HG02623 (cell line): ENCODE measurements at regions not wholly inside any gene's neighbourhood (a gene's known extent, or its start where the extent isn't known, plus 50 kb on each side); places are given as distances from the start of the nearest gene placed in this dataset.
"Not testable (repeated sequence)": the region's sequence is repeated elsewhere in the genome, so short reads cannot be mapped to it uniquely, and the experiment has no call there.

Experiments
- ATAC-seq: cut with Tn5 transposase; IDR thresholded peaks from one replicate; pipeline ENCODE4 v1.9.1; 2021; ENCODE audit warnings: moderate library complexity; ENCODE audit not compliant: unreplicated experiment

DNA sequence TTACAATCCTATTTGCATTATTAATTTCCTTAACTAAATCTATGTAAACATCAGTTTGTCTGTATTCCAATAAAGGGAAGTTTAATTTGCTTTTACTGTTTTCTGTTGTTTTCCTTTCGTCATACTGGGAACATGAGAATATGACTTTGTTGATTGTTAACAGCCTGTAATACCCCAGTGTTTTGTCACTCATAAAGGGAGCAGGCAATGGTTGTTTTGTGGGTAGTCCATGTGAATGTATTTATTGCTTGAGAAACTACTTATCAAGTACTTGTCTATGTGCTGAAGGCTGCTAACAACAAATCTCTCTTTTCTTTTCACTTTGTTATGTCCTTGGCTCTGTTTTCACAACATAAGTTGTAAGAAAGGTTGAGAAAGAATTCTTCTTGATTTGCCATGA lies 1070.2 kb upstream of the ACO1 start:
- no peak for ATAC-seq

DNA sequence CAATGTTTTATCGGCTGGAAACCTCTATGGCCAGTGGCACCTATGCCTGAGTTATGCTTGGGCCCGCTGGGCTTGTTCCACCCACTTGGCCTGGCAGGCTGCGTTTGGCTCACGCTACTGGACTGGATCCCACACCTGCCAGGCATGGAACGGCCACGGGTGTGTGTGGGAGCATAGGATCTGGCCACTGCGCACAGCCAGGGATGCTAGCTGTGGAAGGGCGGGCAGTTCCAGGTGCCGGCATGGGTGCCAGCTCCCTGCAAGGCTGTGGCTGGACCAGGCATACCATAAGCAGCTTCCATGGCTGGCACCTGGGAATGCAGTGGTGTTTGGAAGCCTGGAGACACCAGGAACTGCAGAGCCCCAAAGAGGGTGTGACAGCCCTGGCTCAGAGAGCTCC lies 1063.9 kb upstream of the ACO1 start:
- ATAC-seq, result no peak

DNA sequence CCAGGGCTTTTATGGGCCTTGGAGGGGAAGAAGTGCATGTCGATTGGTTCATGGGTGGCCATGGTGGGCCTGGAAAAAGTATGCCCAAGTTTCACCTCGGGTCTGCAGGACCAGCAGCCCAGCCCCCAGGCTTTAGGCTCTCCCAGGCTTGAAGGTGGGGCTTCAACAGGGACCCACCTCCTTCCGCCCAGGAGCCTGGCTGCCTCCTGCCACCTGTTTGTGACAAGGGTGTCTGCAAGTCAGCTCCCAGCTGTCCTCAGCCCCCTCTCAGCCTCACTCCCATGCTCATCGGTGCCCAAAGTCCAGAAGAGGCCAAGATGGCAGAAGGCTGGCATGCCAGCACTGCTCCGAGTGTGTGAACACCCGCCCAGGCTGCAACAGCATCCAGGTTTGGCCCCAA lies 1063.2 kb upstream of the ACO1 start:
- no peak for ATAC-seq

DNA sequence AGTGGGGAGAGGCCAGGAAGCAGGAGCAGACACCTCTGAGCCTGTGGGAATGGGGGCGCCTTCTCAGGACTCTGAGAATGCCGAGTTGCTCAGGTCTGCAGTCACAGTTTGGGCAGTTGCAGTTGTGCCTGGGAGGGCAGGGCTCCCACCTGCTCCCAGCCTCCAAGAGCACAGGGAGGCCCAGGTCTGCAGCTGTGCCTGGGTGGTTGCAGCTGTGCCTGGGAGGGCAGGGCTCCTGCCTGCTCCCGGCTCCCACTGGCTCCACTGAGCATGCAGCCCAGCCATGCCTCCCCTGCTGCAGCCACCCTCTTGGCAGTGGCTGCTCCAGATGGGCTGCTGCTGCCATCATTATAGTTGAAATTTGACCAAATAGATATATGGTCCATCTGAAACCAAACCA lies 1062.8 kb upstream of the ACO1 start:
- ATAC-seq, result no peak

DNA sequence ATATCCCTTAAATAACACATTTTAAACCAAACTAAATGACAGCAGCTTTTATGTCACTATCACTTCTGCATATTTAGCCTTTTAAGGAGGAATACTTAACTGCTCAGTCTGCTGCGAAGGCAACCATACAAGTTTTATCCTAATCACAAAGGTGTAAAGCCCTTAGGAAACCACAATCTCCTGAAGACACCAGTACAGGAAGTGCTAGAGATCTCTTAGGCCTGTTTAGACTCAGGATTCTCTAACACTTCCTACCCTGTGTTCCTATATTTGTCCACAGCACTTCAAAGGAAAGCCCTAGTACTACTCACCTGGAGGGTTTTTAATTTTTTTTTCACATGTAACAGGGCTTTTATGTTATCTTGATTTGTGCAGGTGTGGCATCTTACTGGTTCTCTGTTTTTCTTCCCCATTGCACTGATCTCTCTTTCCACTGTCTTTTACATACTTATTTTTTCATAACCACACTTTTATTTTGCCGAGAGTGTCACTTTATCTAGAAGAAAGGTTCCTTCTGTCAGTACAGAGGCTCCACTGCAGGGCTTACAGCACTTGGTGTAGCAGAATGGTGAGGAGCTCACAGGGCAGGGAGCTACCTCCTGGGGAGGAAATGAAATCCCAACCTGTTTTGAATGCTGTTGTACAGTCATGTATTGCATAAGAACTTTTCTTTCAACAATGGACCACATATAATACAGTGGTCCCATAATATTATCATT lies 1060.6 kb upstream of the ACO1 start:
- no peak for ATAC-seq

DNA sequence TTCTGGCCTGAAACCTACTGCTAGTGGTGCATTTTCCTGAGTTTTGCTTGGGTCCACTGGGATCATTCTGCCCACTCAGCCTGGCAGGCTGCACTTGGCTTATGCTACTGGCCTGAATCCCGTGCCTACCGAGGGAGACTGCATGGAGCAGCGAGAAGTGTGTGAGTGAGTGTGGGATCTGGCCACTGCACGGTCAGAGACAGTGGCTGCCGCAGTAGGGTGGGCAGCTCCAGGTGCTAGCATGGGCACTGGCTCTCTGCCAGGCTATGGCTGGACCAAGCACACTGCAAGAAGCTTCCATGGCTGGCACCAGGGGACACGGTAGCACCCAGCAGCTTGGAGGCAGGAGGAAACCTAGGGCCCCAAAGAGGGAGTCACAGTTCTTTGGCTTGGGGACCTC lies 1058.7 kb upstream of the ACO1 start:
- no peak for ATAC-seq

DNA sequence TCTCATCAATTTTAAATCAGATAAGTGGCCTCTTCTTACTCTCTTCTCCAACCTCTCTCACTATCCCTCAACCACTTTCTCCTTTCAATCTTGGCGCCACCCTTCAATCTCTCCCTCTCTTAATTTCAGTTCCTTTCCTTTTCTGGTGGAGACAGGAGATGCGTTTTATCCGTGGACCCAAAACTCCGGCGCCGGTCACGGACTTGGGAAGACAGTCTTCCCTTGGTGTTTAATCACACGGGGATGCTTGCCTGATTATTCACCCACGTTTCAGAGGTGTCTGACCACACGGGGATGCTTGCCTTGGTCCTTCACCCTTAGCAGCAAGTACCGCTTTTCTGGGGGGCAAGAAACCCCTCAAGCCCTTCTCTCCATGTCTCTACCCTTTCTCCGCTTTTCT lies 1057.6 kb upstream of the ACO1 start:
- not testable (repeated sequence) for ATAC-seq

DNA sequence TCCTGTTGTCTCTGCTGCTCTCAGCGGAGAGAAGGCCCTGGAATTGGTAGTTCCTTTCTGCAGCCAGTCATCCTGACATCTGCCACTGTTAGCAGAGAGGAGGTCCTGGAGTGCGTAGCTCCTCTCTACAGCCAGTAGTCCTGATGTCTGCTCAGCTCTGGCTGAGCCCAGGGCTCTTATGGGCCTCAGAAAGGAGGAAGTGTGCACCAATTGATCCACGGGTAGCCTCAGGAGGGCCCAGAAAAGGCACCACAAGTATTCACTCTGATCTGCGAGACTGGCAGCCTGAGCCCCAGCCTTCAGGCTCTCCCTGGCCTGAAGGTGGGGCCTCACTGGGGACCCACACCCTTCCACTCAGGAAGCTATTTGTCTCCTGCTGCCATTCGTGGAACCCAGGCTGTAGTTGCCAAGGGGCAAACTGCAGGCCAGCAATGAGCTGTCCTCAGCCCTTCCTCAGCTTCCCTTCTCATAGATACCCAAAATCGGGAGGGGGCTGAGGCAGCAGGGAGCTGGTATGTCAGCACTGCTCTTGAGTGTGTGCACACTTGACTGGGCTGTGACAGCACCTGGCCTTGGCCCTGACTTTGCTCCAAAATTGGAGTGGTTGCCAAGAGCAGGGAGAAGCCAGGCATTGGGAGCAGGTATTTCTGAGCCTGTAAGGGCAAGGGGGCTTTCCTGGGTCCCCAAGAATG lies 1049.5 kb upstream of the ACO1 start:
- ATAC-seq, result no peak

DNA sequence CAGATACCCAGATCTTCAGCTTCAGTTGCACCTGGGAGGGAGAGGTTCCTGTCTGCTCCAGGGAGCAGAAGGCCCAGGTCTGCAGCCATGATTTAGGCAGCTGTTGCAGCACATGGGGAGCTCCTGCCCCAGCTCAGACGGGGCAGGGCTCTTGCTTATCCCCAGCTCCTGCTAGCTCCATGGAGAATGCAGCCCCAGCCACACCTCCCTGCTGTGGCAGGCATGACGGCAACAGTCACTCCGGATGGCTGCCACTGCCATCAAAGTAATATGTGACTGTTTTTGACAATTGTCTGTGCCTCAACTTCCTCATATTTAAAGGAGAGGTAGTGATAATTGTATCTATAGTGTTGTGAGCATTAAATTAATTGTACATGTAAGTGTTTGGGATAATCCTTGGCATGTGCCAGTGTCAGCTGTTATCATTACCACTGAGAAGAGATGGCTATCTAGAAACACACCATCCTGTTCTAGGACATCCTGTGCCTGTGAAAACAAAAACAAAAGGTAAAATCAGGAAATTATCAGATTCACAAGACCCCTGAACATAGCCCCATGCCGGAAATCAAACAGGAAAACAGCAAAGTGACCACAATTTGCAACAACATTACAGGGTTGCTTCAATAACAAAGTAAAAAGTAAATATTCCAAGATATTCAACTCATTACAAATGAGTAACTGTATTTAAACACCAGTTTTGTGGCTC lies 1048.8 kb upstream of the ACO1 start:
- no peak for ATAC-seq

DNA sequence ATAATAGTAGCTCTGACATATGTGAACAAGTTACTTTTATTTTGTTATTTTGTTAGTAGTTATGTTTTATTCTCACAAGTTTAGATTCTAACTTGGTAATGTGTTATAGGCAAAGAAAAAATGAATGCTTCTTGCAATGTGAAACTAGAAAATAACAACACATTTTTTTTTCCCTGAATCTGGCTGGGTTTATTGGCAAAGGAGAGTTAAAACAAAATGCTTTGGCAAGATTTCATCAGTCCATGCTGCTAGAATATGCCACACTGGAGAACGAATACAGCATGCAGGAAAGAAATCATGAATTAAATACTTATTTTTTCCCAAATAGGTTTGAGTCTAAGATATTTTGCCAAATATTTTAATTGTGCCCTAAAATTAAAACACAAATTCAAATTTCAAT lies 1048.1 kb upstream of the ACO1 start:
- no peak for ATAC-seq

DNA sequence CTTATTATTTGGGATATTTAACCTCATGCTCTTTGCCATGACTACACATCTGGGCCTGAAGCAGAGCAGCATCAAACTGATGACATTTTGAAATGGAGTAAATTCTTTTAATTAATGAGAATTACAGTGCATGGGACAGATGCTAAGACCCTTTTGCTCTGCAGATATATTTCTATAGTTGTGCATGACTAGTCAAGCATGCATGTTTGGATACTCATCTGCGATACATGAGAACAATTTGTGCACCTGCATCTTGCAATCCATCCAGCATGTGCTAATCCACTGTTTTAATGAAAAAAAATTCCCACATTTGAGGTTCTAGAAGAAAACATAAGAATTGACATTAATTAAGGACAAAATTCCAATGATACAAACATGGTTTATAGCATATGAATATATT lies 1047.6 kb upstream of the ACO1 start:
- no peak for ATAC-seq

DNA sequence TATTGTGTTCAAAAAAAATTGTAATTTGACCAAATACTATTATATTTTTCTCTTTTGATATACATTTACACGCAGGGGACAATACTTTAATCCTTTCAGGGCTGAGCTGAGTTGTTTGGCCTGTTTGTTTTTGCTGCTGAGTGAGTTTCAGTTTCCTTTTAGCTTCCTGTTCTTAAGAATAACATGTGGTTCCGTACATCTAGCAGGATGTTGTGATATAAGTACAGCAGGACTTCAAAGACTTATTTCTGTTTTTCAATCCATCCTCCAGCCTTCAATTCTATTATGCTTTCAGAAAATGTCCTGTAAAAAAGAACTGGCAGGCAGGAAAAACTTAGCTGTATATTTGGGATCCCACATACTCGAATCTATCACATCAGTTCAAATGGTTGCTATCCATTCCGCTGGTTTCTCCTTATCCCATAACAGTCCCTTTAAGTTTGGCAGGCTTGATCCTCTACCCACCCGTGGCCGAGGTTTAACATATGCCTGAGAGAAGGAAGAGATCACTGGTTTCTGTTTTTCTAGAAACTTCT lies 1037.3 kb upstream of the ACO1 start:
- ATAC-seq, result peak; percentile 100

DNA sequence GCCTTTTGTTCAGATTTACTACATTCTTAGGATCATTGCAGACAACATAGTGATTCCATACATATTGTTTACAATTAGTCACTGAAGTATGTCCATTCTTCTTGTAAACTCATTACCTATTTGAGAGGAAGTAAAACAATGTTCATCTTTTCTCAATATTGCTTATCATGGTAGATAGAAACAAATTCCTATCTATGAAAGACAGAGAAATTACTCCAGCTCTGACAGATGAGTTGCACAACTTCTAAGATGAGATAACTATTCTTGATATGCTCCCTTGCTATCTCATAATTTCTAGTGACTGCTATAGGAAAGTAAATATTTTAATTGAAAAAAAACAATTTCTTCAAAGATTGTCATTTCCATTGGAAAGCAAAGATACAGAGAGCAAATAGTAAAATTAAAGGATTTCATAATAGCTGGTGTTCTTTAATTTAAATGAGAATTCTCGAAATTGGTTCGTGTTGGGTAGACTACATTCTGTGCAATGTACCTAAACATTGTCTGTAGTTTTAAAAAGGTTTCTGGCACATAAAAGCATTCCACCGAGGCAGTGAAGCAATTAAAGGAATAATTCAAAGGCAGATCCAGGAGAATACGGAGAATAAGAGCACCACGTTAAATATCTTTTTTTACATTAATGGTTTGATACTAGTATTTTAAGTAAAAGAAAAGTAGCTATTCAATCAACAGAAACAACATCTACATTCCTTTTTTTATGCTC lies 1029.1 kb upstream of the ACO1 start:
- no peak for ATAC-seq

DNA sequence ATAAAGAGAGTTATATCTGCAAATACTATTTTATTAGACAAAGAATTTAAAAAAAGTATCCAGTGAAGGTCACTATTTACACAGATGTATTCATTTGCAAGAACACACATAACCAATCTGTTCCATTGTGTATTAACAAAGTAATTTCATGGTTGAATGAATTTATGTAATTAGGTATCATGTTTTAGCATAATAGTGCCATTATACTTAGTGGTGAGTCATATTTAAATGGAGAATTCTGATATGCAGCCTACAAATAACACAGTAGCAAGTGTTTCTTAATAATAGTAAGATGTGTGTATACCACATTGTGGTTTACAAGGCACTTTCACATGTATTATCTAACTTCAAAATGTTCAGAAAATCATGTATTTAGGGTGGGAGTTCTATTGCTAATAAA lies 1028.5 kb upstream of the ACO1 start:
- no peak for ATAC-seq

DNA sequence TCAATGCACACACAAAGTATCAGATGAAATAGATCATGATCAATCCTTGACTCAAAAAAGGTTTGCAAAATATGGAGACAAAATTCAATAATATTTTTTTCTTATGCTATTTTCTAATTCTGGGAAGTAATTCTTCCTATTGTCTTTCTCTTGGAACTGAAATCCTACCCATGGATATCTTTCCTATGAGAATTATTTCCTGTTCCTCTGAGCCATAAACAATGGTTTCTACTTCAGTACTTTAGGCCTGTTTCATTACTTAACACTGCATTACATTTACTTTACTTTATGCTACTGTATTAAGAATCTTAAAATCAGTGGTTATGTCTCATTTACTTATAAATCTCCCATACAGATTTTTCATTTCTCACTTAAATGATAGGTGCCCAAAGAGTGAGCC lies 1025.4 kb upstream of the ACO1 start:
- no peak for ATAC-seq

DNA sequence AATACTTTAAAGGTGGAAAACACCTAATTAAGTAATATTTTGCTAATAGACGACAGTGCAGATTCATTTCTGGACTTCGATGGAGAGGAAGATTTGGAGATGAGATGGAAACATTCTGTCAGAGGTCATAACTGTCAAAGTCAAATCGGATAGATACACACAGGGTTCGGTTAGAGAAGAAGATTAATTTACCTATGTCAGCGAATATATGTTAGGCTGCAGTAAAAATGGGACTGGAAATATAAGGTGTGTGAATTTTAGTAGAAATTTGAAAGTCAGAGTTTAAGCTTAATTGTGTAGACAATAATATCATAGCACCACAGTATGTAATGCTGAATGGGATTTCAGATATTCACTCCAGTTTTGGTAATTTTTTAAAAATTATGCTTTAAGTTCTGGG lies 1020.3 kb upstream of the ACO1 start:
- no peak for ATAC-seq

DNA sequence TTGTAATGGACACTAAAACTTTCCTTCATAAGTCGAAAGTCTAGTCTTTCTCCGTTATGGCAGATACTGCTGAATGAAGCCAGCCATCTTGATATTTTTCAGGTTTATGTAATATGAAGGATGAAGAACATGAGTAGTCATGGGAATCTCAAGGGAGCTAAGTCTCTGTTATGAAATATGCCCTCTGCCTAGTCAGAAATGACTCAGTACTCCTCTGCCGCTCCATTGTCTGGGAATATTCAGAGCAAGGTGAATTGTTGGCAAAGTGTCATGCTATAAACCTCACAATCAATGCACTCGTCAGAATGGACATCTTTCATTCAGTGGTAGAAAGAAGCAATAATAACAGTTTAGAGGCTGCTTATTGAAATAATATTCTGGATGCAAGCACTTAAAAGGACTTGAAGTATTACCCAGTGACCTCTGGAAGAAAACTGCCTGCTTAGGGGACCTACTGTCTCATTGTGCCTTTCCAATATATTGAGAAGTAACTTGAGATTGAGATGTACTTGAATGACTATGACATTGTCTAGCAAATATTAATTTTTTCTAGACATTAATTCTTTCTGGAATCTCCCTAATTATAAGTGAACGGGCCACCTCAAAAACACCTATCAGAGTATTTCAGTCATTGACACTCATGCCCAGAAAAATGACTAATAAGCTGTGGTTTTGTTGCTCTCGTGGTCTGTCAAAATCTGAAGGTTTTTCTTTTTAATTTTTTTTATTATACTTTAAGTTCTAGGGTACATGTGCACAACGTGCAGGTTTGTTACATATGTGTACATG lies 1011.5 kb upstream of the ACO1 start:
- no peak for ATAC-seq

DNA sequence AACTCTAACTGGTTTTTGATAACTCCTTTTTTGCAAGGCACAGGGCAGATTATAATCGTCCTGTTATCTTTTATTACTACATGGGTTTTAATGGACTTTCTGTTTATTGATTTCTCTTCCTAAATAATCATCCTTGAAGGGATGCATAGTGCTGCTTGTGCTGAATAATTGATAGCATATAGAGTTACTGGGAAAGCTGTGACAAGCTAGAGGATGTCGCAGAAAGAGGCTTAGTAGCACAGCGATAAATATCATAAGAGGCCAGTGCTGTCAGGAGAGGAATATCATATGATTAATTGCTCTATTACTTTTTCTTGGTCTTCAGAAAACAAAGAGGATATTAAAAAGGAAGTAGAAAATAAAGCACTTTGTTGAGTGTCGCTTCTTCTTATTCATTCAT lies 1007.1 kb upstream of the ACO1 start:
- ATAC-seq, result no peak

DNA sequence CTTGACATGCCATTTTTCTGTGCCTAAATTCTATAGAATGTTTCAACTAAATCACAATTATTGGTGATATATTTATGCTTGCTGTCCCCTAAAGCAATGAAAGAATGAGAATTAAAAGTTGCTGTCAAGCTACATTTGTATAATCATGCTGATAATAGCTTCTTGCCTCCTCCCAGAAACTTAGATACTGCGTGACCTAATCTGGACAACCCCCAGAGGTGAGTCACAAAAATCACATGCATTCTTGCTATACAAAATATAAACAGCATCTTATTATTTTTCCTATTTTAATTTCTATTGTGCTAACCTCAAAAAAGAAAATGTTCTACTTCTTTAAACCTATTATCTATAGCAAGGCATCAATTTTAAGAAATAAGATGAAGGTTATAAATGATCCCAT lies 995.8 kb upstream of the ACO1 start:
- no peak for ATAC-seq

DNA sequence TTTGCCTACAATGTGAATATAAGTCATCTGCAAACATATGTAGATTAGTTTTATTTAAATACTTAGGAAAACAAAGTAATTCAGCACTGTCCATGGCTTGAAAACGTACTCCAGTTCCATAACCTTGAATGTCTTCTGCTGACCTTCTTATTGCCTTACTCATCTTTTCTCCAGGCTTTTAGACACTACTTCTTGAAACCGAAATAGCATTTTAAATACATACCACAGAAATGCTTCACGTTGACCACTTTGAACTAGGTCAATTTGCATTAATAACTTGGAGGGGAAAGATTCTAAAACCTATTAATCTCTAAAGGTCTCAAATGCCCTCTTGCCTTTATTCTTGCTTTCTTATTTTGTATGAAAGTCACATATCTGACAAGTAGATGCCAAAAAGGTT lies 995.4 kb upstream of the ACO1 start:
- ATAC-seq, result peak; percentile 32
